Sigmoid colon (tissue), 4 donors: ENCODE measurements at regions not wholly inside any gene's neighbourhood (a gene's known extent, or its start where the extent isn't known, plus 50 kb on each side); places are given as distances from the start of the nearest gene placed in this dataset.

Experiments
- EP300 ChIP-seq, 4 donors: sonication (generic); formaldehyde crosslinking; IDR thresholded peaks; one replicate each; pipeline ENCODE4 v1.6.1; 2017; ENCODE audit warnings: antibody characterized with exemption in 4 of 4
- POLR2A ChIP-seq, 2 donors: fragments of 450-650 bp; IDR thresholded peaks; one replicate each; pipeline ENCODE4 v1.6.1; 2016; ENCODE audit warnings: antibody characterized with exemption in 2 of 2, mild to moderate bottlenecking in 2 of 2, moderate library complexity in 2 of 2
- POLR2AphosphoS5 ChIP-seq, 4 donors: sonication (generic); formaldehyde crosslinking; IDR thresholded peaks; one replicate each; pipeline ENCODE4 v1.6.1; 2017; ENCODE audit warnings: antibody characterized with exemption in 4 of 4
- TF ChIP-seq, protein P1 (sequence below), 4 experiments: fragments of 450-650 bp in 3 of 4; fragments of 200-600 bp in 1 of 4; IDR thresholded peaks; one replicate each; pipeline ENCODE4 v1.5.1; 2016 to 2019; ENCODE audit warnings: antibody characterized with exemption in 4 of 4, mild to moderate bottlenecking in 3 of 4, moderate library complexity in 2 of 4

DNA sequence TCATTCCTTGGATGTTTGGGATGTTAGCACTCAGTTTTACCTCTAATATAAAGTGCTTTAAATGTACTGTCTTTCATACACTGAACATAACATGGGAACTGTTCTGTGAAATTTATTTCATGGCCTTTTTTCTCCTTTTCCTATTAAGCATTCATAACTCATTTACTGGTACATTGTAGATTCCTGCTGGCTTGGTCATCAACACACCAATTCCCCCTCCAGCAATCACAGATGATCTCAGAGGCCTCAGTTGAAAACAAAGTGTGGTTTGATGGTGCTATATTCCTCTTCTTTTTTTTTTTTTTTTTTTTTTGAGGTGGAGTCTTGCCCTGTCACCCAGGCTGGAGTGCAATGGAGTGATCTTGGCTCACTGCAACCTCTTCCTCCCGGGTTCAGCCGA lies 61.9 kb upstream of the FAM47B start:
- TF ChIP-seq, protein P1, sequence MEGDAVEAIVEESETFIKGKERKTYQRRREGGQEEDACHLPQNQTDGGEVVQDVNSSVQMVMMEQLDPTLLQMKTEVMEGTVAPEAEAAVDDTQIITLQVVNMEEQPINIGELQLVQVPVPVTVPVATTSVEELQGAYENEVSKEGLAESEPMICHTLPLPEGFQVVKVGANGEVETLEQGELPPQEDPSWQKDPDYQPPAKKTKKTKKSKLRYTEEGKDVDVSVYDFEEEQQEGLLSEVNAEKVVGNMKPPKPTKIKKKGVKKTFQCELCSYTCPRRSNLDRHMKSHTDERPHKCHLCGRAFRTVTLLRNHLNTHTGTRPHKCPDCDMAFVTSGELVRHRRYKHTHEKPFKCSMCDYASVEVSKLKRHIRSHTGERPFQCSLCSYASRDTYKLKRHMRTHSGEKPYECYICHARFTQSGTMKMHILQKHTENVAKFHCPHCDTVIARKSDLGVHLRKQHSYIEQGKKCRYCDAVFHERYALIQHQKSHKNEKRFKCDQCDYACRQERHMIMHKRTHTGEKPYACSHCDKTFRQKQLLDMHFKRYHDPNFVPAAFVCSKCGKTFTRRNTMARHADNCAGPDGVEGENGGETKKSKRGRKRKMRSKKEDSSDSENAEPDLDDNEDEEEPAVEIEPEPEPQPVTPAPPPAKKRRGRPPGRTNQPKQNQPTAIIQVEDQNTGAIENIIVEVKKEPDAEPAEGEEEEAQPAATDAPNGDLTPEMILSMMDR (IDR thresholded peaks at IDR 0.05), result no peak
- TF ChIP-seq POLR2A (IDR thresholded peaks at IDR 0.05) (no peak), EP300 (IDR thresholded peaks at IDR 0.05) (no peak), POLR2AphosphoS5 (IDR thresholded peaks at IDR 0.05) (no peak)
